ENCODE measurements at regions not wholly inside any gene's neighbourhood (a gene's known extent, or its start where the extent isn't known, plus 50 kb on each side); places are given as distances from the start of the nearest gene placed in this dataset.

- Histone ChIP-seq H3K9ac (ENCODE audit: low read depth, low read length) (no peak overlapping the region), H3K4me1 (ENCODE audit: insufficient read depth, low read length) (peaks cover 4% of the 10 kb centered on the region; the same call in 1 of the 2 replicates), H3K4me3 (ENCODE audit: low read length) (no peak overlapping the region), H3K27me3 (ENCODE audit: insufficient read depth, low read length) (peaks cover 14% of the 10 kb centered on the region; the same call in 1 of the 2 replicates), H3K9me3 (ENCODE audit: insufficient read depth, low read depth, low read length) (no peaks in the 10 kb centered on the region), H3K27ac (ENCODE audit: low read length) (no peak overlapping the region), H3K36me3 (ENCODE audit: insufficient read depth, low read depth, low read length) (no peaks in the 10 kb centered on the region)
These were observed 105.4 kb upstream of the TBCA start for GRCh38 chr5:77881528-77881927.

GRCh38 chr5:77877516-77878355, 101.6 kb upstream of the TBCA start:
- Histone ChIP-seq H3K9me3 (ENCODE audit: insufficient read depth, low read depth, low read length) (no peaks in the 10 kb centered on the region), H3K27ac (ENCODE audit: low read length) (no peak overlapping the region), H3K4me1 (ENCODE audit: insufficient read depth, low read length) (no peaks in the 10 kb centered on the region), H3K27me3 (ENCODE audit: insufficient read depth, low read length) (peaks cover 6% of the 10 kb centered on the region; the same call in 1 of the 2 replicates), H3K9ac (ENCODE audit: low read depth, low read length) (no peak overlapping the region), H3K36me3 (ENCODE audit: insufficient read depth, low read depth, low read length) (no peaks in the 10 kb centered on the region), H3K4me3 (ENCODE audit: low read length) (no peak overlapping the region)

- Histone ChIP-seq H3K4me3 (ENCODE audit: low read length) (no peak overlapping the region), H3K9me3 (ENCODE audit: insufficient read depth, low read depth, low read length) (no peaks in the 10 kb centered on the region), H3K27ac (ENCODE audit: low read length) (no peak overlapping the region), H3K36me3 (ENCODE audit: insufficient read depth, low read depth, low read length) (no peaks in the 10 kb centered on the region), H3K9ac (ENCODE audit: low read depth, low read length) (no peak overlapping the region), H3K4me1 (ENCODE audit: insufficient read depth, low read length) (no peaks in the 10 kb centered on the region), H3K27me3 (ENCODE audit: insufficient read depth, low read length) (peaks cover 6% of the 10 kb centered on the region; the same call in 1 of the 2 replicates)
These were observed 100.8 kb upstream of the TBCA start for GRCh38 chr5:77876862-77877502.

GRCh38 chr5:77876316-77876715, 100.2 kb upstream of the TBCA start:
- no peaks in the 10 kb centered on the region for H3K4me1 ChIP-seq (ENCODE audit: insufficient read depth, low read length)
- no peaks in the 10 kb centered on the region for H3K36me3 ChIP-seq (ENCODE audit: insufficient read depth, low read depth, low read length)
- H3K9me3 ChIP-seq (ENCODE audit: insufficient read depth, low read depth, low read length): no peaks in the 10 kb centered on the region
- no peak overlapping the region for H3K9ac ChIP-seq (ENCODE audit: low read depth, low read length)
- H3K27ac ChIP-seq (ENCODE audit: low read length): no peak overlapping the region
- peaks cover 6% of the 10 kb centered on the region; the same call in 1 of the 2 replicates for H3K27me3 ChIP-seq (ENCODE audit: insufficient read depth, low read length)
- H3K4me3 ChIP-seq (ENCODE audit: low read length): no peak overlapping the region

GRCh38 chr5:77874691-77875090, 98.6 kb upstream of the TBCA start:
- H3K9me3 ChIP-seq (ENCODE audit: insufficient read depth, low read depth, low read length): no peaks in the 10 kb centered on the region

GRCh38 chr5:77873239-77873638, 97.1 kb upstream of the TBCA start:
- no peak overlapping the region for H3K27ac ChIP-seq (ENCODE audit: low read length)
- no peak overlapping the region for H3K4me3 ChIP-seq (ENCODE audit: low read length)
- no peaks in the 10 kb centered on the region for H3K36me3 ChIP-seq (ENCODE audit: insufficient read depth, low read depth, low read length)
- peaks cover 6% of the 10 kb centered on the region; the same call in 1 of the 2 replicates for H3K27me3 ChIP-seq (ENCODE audit: insufficient read depth, low read length)
- H3K9me3 ChIP-seq (ENCODE audit: insufficient read depth, low read depth, low read length): no peaks in the 10 kb centered on the region
- no peak overlapping the region for H3K9ac ChIP-seq (ENCODE audit: low read depth, low read length)
- no peaks in the 10 kb centered on the region for H3K4me1 ChIP-seq (ENCODE audit: insufficient read depth, low read length)

More at GRCh38 chr5:77874691-77875090, 98.6 kb upstream of the TBCA start:
- Histone ChIP-seq H3K4me3 (ENCODE audit: low read length) (no peak overlapping the region), H3K27ac (ENCODE audit: low read length) (no peak overlapping the region), H3K36me3 (ENCODE audit: insufficient read depth, low read depth, low read length) (no peaks in the 10 kb centered on the region), H3K4me1 (ENCODE audit: insufficient read depth, low read length) (no peaks in the 10 kb centered on the region), H3K9ac (ENCODE audit: low read depth, low read length) (no peak overlapping the region), H3K27me3 (ENCODE audit: insufficient read depth, low read length) (peaks cover 6% of the 10 kb centered on the region; the same call in 1 of the 2 replicates)

- H3K4me3 ChIP-seq (ENCODE audit: low read length): no peak overlapping the region
- no peak overlapping the region for H3K9ac ChIP-seq (ENCODE audit: low read depth, low read length)
- peaks cover 6% of the 10 kb centered on the region; the same call in 1 of the 2 replicates for H3K27me3 ChIP-seq (ENCODE audit: insufficient read depth, low read length)
- no peaks in the 10 kb centered on the region for H3K9me3 ChIP-seq (ENCODE audit: insufficient read depth, low read depth, low read length)
- H3K36me3 ChIP-seq (ENCODE audit: insufficient read depth, low read depth, low read length): no peaks in the 10 kb centered on the region
- no peaks in the 10 kb centered on the region for H3K4me1 ChIP-seq (ENCODE audit: insufficient read depth, low read length)
- no peak overlapping the region for H3K27ac ChIP-seq (ENCODE audit: low read length)
These were observed 95.8 kb upstream of the TBCA start for GRCh38 chr5:77871946-77872345.

- Histone ChIP-seq H3K9ac (ENCODE audit: low read depth, low read length) (no peak overlapping the region), H3K36me3 (ENCODE audit: insufficient read depth, low read depth, low read length) (no peaks in the 10 kb centered on the region), H3K27ac (ENCODE audit: low read length) (no peak overlapping the region), H3K9me3 (ENCODE audit: insufficient read depth, low read depth, low read length) (no peaks in the 10 kb centered on the region), H3K27me3 (ENCODE audit: insufficient read depth, low read length) (peaks cover 6% of the 10 kb centered on the region; the same call in 1 of the 2 replicates), H3K4me3 (ENCODE audit: low read length) (no peak overlapping the region), H3K4me1 (ENCODE audit: insufficient read depth, low read length) (no peaks in the 10 kb centered on the region)
These were observed 94.9 kb upstream of the TBCA start for GRCh38 chr5:77871016-77871415.

GRCh38 chr5:77869116-77869798, 93.1 kb upstream of the TBCA start:
- H3K4me3 ChIP-seq (ENCODE audit: low read length): no peak overlapping the region
- no peak overlapping the region for H3K27ac ChIP-seq (ENCODE audit: low read length)
- no peaks in the 10 kb centered on the region for H3K9me3 ChIP-seq (ENCODE audit: insufficient read depth, low read depth, low read length)
- no peaks in the 10 kb centered on the region for H3K36me3 ChIP-seq (ENCODE audit: insufficient read depth, low read depth, low read length)
- peaks cover 3% of the 10 kb centered on the region; the same call in 1 of the 2 replicates for H3K27me3 ChIP-seq (ENCODE audit: insufficient read depth, low read length)
- no peaks in the 10 kb centered on the region for H3K4me1 ChIP-seq (ENCODE audit: insufficient read depth, low read length)
- H3K9ac ChIP-seq (ENCODE audit: low read depth, low read length): no peak overlapping the region

- H3K27me3 ChIP-seq (ENCODE audit: insufficient read depth, low read length): peaks cover 14% of the 10 kb centered on the region
- H3K9me3 ChIP-seq (ENCODE audit: insufficient read depth, low read depth, low read length): no peaks in the 10 kb centered on the region
- H3K9ac ChIP-seq (ENCODE audit: low read depth, low read length): no peak overlapping the region
- no peaks in the 10 kb centered on the region for H3K4me1 ChIP-seq (ENCODE audit: insufficient read depth, low read length)
- H3K27ac ChIP-seq (ENCODE audit: low read length): no peak overlapping the region
- H3K36me3 ChIP-seq (ENCODE audit: insufficient read depth, low read depth, low read length): no peaks in the 10 kb centered on the region
- no peak overlapping the region for H3K4me3 ChIP-seq (ENCODE audit: low read length)
These were observed 91.8 kb upstream of the TBCA start for GRCh38 chr5:77867914-77868313.

- Histone ChIP-seq H3K4me3 (ENCODE audit: low read length) (no peak overlapping the region), H3K27ac (ENCODE audit: low read length) (no peak overlapping the region), H3K9ac (ENCODE audit: low read depth, low read length) (no peak overlapping the region), H3K27me3 (ENCODE audit: insufficient read depth, low read length) (peaks cover 21% of the 10 kb centered on the region), H3K4me1 (ENCODE audit: insufficient read depth, low read length) (no peaks in the 10 kb centered on the region), H3K36me3 (ENCODE audit: insufficient read depth, low read depth, low read length) (no peaks in the 10 kb centered on the region), H3K9me3 (ENCODE audit: insufficient read depth, low read depth, low read length) (no peaks in the 10 kb centered on the region)
These were observed 91.1 kb upstream of the TBCA start for GRCh38 chr5:77867194-77867691.
